Bone marrow (tissue), 2 donors: ENCODE measurements at regions not wholly inside any gene's neighbourhood (a gene's known extent, or its start where the extent isn't known, plus 50 kb on each side); places are given as distances from the start of the nearest gene placed in this dataset.

Experiments
- DNase-seq, 2 donors: peaks; one replicate each; lab custom pipeline; 2025; lab: John Stamatoyannopoulos, UW

- no peak for DNase-seq
Observed at GRCh38 chr9:79257790-79258351, 313.9 kb upstream of the TLE4 start.

GRCh38 chr9:79259858-79260257 is 311.9 kb upstream of the TLE4 start:
- peak in 1 of 2 donors; percentile 65 for DNase-seq

- DNase-seq: no peak
Observed at GRCh38 chr9:79263628-79264027, 308.1 kb upstream of the TLE4 start.

- DNase-seq: no peak
Observed at GRCh38 chr9:79264041-79264440, 307.7 kb upstream of the TLE4 start.

GRCh38 chr9:79264511-79265355 is 307.0 kb upstream of the TLE4 start:
- peak in 1 of 2 donors; percentile 65 for DNase-seq

GRCh38 chr9:79266986-79267385 is 304.8 kb upstream of the TLE4 start:
- DNase-seq: no peak

GRCh38 chr9:79268806-79269205 is 303.0 kb upstream of the TLE4 start:
- no peak for DNase-seq

GRCh38 chr9:79273311-79273710 is 298.5 kb upstream of the TLE4 start:
- DNase-seq: no peak

GRCh38 chr9:79279356-79279755 is 292.4 kb upstream of the TLE4 start:
- no peak for DNase-seq

- no peak for DNase-seq
Observed at GRCh38 chr9:79280691-79281090, 291.1 kb upstream of the TLE4 start.

GRCh38 chr9:79284081-79284480 is 287.7 kb upstream of the TLE4 start:
- no peak for DNase-seq

- DNase-seq: no peak
Observed at GRCh38 chr9:79286992-79287707, 284.6 kb upstream of the TLE4 start.

- DNase-seq: no peak
Observed at GRCh38 chr9:79287708-79288290, 284.0 kb upstream of the TLE4 start.

GRCh38 chr9:79289856-79290255 is 281.9 kb upstream of the TLE4 start:
- no peak for DNase-seq

- DNase-seq: no peak
Observed at GRCh38 chr9:79292731-79293280, 279.0 kb upstream of the TLE4 start.

- DNase-seq: no peak
Observed at GRCh38 chr9:79300068-79300467, 271.7 kb upstream of the TLE4 start.

- no peak for DNase-seq
Observed at GRCh38 chr9:79301085-79301484, 270.7 kb upstream of the TLE4 start.

- no peak for DNase-seq
Observed at GRCh38 chr9:79301551-79302391, 270.0 kb upstream of the TLE4 start.

- DNase-seq: no peak
Observed at GRCh38 chr9:79302569-79302968, 269.2 kb upstream of the TLE4 start.

- no peak for DNase-seq
Observed at GRCh38 chr9:79308012-79308411, 263.8 kb upstream of the TLE4 start.

GRCh38 chr9:79312686-79313421 is 258.9 kb upstream of the TLE4 start:
- no peak for DNase-seq
